ENCODE measurements at regions not wholly inside any gene's neighbourhood (a gene's known extent, or its start where the extent isn't known, plus 50 kb on each side); places are given as distances from the start of the nearest gene placed in this dataset.

GRCh38 chr2:9791711-9792110 lies 51.6 kb upstream of the TAF1B start:
- no peak for DNase-seq (ENCODE audit: extremely low spot score, unreplicated experiment)
- TF ChIP-seq CTCF (IDR thresholded peaks at IDR 0.05) = no peak
- no peaks in the 10 kb centered on the region for H3K27me3 Mint-ChIP-seq (ENCODE audit: unreplicated experiment)
- H3K36me3 Mint-ChIP-seq (ENCODE audit: unreplicated experiment) = no peaks in the 10 kb centered on the region
- no peaks in the 10 kb centered on the region for H3K4me1 Mint-ChIP-seq (ENCODE audit: unreplicated experiment)
- H3K4me3 Mint-ChIP-seq (ENCODE audit: unreplicated experiment) = no peak overlapping the region
- no peak overlapping the region for H3K27ac Mint-ChIP-seq (ENCODE audit: unreplicated experiment)
- no peaks in the 10 kb centered on the region for H3K9me3 Mint-ChIP-seq (ENCODE audit: unreplicated experiment)

GRCh38 chr2:9793156-9793917 lies 49.9 kb upstream of the TAF1B start:
- no peaks in the 10 kb centered on the region for H3K9me3 Mint-ChIP-seq (ENCODE audit: unreplicated experiment)
- no peaks in the 10 kb centered on the region for H3K27me3 Mint-ChIP-seq (ENCODE audit: unreplicated experiment)
- H3K4me3 Mint-ChIP-seq (ENCODE audit: unreplicated experiment) = no peak overlapping the region
- no peak overlapping the region for H3K27ac Mint-ChIP-seq (ENCODE audit: unreplicated experiment)
- no peak for DNase-seq (ENCODE audit: extremely low spot score, unreplicated experiment)
- no peaks in the 10 kb centered on the region for H3K36me3 Mint-ChIP-seq (ENCODE audit: unreplicated experiment)
- H3K4me1 Mint-ChIP-seq (ENCODE audit: unreplicated experiment) = no peaks in the 10 kb centered on the region
- no peak for TF ChIP-seq CTCF (IDR thresholded peaks at IDR 0.05)
